ENCODE measurements at regions not wholly inside any gene's neighbourhood (a gene's known extent, or its start where the extent isn't known, plus 50 kb on each side); places are given as distances from the start of the nearest gene placed in this dataset.

DNA sequence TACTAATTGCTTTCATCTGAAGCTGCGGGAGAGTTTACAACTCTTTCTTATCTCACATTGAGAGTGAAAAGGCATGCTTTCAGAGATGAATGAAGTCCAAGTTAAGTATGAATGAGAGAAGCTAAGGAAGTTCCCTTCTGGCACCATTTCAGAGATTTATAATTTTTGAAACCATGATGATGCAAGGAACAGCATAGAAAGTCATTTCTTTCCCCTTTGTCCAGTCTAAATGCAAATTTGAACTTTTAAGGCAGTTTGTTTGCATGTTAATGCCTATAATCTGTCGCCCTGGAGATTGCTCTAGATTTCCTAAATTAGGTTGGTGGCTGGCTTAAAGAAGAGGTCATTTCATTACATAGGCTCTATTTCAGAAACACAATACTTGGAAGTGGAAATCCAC lies 594.8 kb upstream of the GOT2 start:
- no peak for TF ChIP-seq CTCF (conservative IDR thresholded peaks at IDR 0.05; ENCODE audit: low read depth, low read length)
- no peak for TF ChIP-seq EZH2 (IDR thresholded peaks at IDR 0.05; ENCODE audit: low read length, unreplicated experiment)
- no peak for TF ChIP-seq EZH2phosphoT487 (IDR thresholded peaks at IDR 0.05; ENCODE audit: borderline replicate concordance, low read length)

Measured in PC-3 (cell line).